ENCODE measurements at regions not wholly inside any gene's neighbourhood (a gene's known extent, or its start where the extent isn't known, plus 50 kb on each side); places are given as distances from the start of the nearest gene placed in this dataset.
"Not testable (repeated sequence)": the region's sequence is repeated elsewhere in the genome, so short reads cannot be mapped to it uniquely, and the experiment has no call there.

DNA sequence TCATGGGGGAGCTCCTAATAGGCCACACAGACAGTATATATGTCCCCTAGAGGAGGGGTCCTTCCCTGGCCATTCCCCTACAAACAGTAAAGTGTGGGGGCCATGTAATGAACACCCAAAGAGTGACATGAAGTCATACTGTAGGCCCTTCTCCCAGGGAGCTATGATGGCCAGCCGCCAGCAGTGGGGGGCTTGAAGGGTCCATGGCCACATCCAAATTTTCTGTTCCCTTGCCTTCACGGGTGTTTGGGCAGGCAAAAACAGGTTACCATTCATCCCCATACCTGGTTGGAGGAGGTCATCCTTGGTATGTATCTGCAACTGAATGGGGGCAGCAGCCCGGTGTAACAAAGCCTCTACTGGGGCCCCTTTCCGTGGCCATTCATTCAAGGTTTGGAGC, 2118.0 kb downstream of the LRRC4C start:
- Histone ChIP-seq H3K9ac (ENCODE audit: low read length) (no peak overlapping the region), H3K9me2 (ENCODE audit: insufficient read depth) (no peaks in the 10 kb centered on the region), H3K27me3 (ENCODE audit: insufficient read depth, low read length) (no peaks in the 10 kb centered on the region), H3K79me2 (ENCODE audit: insufficient read depth, low read length) (no peaks in the 10 kb centered on the region), H3K36me3 (ENCODE audit: control insufficient read depth in 1 of 2, insufficient read depth in 2 of 2, low read length in 2 of 2) (no peaks in the 10 kb centered on the region), H2AFZ (ENCODE audit: low read depth, low read length, poor library complexity, severe bottlenecking) (no peak overlapping the region), H3K4me3 (replicated peaks in 1 of 2; ENCODE audit: low read depth in 1 of 2, low read length in 2 of 2) (no peak overlapping the region), H3K9me3 (ENCODE audit: control insufficient read depth in 1 of 2, insufficient read depth in 1 of 2, low read depth in 1 of 2, low read length in 2 of 2) (peaks cover 13 to 26% of the 10 kb centered on the region in 2 experiments; a peak in 3 of 4 replicates), H3K4me2 (ENCODE audit: low read length) (no peak overlapping the region), H3K4me1 (ENCODE audit: control insufficient read depth in 1 of 2, insufficient read depth in 2 of 2, low read length in 2 of 2) (no peaks in the 10 kb centered on the region), H4K20me1 (ENCODE audit: insufficient read depth) (no peaks in the 10 kb centered on the region), H3K27ac (ENCODE audit: low read depth, low read length) (no peak overlapping the region)
- CTCF ChIA-PET, result no interaction called here
- no peak for ATAC-seq
- no peak for DNase-seq (ENCODE audit: low read depth, low spot score)
- TF ChIP-seq FOSL1 (IDR thresholded peaks at IDR 0.05; ENCODE audit: low read depth) (no peak), CBX3 (IDR thresholded peaks at IDR 0.05; ENCODE audit: low read depth) (no peak), ZNF274 (IDR thresholded peaks at IDR 0.05; ENCODE audit: low read depth, low read length) (no peak), RAD21 (IDR thresholded peaks at IDR 0.05; ENCODE audit: low read depth) (no peak), ZBTB33 (IDR thresholded peaks at IDR 0.05; ENCODE audit: extremely low read depth, insufficient replicate concordance, low read length) (no peak), TCF7L2 (IDR thresholded peaks at IDR 0.05; ENCODE audit: borderline replicate concordance, extremely low read depth, insufficient read depth, insufficient read length) (no peak)
- intact Hi-C loops (cut with micrococcal nuclease), result no loop called here
- RAD21 ChIA-PET (ENCODE audit: low non-redundant PET in 1 of 2, low total read pairs in 2 of 2, uncharacterized antibody in 2 of 2, unreplicated experiment in 2 of 2), result no interaction called here
- BruUV-seq (replicated peaks), result no TSS peak
- POLR2A ChIA-PET, result no interaction called here

GRCh38 chr11:39333006-39333405, 2126.4 kb downstream of the LRRC4C start:
- CTCF ChIA-PET, result not testable (repeated sequence)

More at GRCh38 chr11:39333006-39333405, 2126.4 kb downstream of the LRRC4C start:
- POLR2A ChIA-PET; DNase-seq (ENCODE audit: low read depth, low spot score); BruUV-seq (replicated peaks); H3K36me3 ChIP-seq (ENCODE audit: control insufficient read depth in 1 of 2, insufficient read depth in 2 of 2, low read length in 2 of 2); H3K9me2 ChIP-seq (ENCODE audit: insufficient read depth); H3K79me2 ChIP-seq (ENCODE audit: insufficient read depth, low read length); H4K20me1 ChIP-seq (ENCODE audit: insufficient read depth); H3K4me2 ChIP-seq (ENCODE audit: low read length); H3K4me3 ChIP-seq (replicated peaks in 1 of 2; ENCODE audit: low read depth in 1 of 2, low read length in 2 of 2); RAD21 ChIA-PET (ENCODE audit: low non-redundant PET in 1 of 2, low total read pairs in 2 of 2, uncharacterized antibody in 2 of 2, unreplicated experiment in 2 of 2); ATAC-seq; H3K9ac ChIP-seq (ENCODE audit: low read length); H2AFZ ChIP-seq (ENCODE audit: low read depth, low read length, poor library complexity, severe bottlenecking); H3K4me1 ChIP-seq (ENCODE audit: control insufficient read depth in 1 of 2, insufficient read depth in 2 of 2, low read length in 2 of 2); H3K27ac ChIP-seq (ENCODE audit: low read depth, low read length); H3K9me3 ChIP-seq (ENCODE audit: control insufficient read depth in 1 of 2, insufficient read depth in 1 of 2, low read depth in 1 of 2, low read length in 2 of 2); H3K27me3 ChIP-seq (ENCODE audit: insufficient read depth, low read length); intact Hi-C loops (cut with micrococcal nuclease): not testable (repeated sequence)
